ENCODE measurements at regions not wholly inside any gene's neighbourhood (a gene's known extent, or its start where the extent isn't known, plus 50 kb on each side); places are given as distances from the start of the nearest gene placed in this dataset.
A peak's percentile ranks its signal among the peaks of the same experiment; 100 is the strongest.

DNA sequence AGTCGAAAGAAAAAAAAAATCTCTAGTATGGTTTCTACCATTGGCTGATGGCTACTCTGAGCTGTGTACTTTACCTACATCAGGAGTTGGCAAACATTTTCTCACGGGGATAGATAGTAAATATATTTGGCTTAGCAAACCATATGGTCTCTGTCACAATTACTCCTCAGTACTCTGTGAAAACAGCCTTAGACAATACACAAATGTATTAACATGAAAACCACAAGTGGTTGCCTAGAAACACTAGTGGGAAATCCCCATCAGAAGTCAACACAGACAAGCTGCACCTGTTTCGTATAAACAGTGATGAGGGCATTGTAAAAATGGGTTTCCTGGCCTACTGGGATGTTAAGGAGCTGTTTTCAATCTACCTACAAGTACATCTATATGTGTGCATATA, 84.6 kb upstream of the NAV3 start:
- Histone ChIP-seq H3K27ac (ENCODE audit: low read length) (no peak overlapping the region), H3K4me3 (ENCODE audit: low read length) (no peak overlapping the region)
- no peak for DNase-seq (ENCODE audit: low read depth, low spot score)

DNA sequence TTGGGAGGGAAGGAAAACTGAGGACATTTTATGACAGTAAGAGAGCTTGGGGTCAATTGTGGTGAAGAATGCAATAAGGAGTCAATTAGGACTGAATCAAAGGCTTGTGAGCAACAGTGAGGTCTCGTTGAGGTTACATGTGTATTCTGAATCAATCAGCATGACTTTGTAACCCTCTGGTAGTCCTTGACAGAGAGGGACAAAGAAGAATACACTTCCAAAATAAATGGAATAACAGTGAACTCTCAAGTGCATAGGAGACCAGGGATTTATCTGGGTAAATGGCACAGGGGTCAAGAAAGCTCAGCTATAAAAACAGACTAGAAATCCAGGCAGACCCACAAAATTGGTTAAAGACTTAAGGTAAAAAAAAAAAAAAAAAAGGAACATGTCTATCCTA, 85.1 kb upstream of the NAV3 start:
- no peak for DNase-seq (ENCODE audit: low read depth, low spot score)
- Histone ChIP-seq H3K4me1 (ENCODE audit: control insufficient read depth, insufficient read depth, low read length) (no peaks in the 10 kb centered on the region), H3K4me3 (ENCODE audit: low read length) (no peak overlapping the region), H3K9me3 (ENCODE audit: control insufficient read depth, insufficient read depth, low read length) (no peaks in the 10 kb centered on the region), H3K27ac (ENCODE audit: low read length) (no peak overlapping the region), H3K27me3 (ENCODE audit: control insufficient read depth, insufficient read depth, low read length) (no peaks in the 10 kb centered on the region), H3K36me3 (ENCODE audit: control insufficient read depth, insufficient read depth, low read length) (no peaks in the 10 kb centered on the region)
- no CpG with 5 or more reads among the region's 1 CpG for WGBS (ENCODE audit: insufficient coverage, insufficient read length)

More for the DNA sequence above, 84.6 kb upstream of the NAV3 start:
- no peaks in the 10 kb centered on the region for H3K27me3 ChIP-seq (ENCODE audit: control insufficient read depth, insufficient read depth, low read length)
- no peaks in the 10 kb centered on the region for H3K9me3 ChIP-seq (ENCODE audit: control insufficient read depth, insufficient read depth, low read length)
- H3K36me3 ChIP-seq (ENCODE audit: control insufficient read depth, insufficient read depth, low read length), result no peaks in the 10 kb centered on the region
- no CpG with 5 or more reads among the region's 3 CpGs for WGBS (ENCODE audit: insufficient coverage, insufficient read length)
- H3K4me1 ChIP-seq (ENCODE audit: control insufficient read depth, insufficient read depth, low read length), result no peaks in the 10 kb centered on the region

DNA sequence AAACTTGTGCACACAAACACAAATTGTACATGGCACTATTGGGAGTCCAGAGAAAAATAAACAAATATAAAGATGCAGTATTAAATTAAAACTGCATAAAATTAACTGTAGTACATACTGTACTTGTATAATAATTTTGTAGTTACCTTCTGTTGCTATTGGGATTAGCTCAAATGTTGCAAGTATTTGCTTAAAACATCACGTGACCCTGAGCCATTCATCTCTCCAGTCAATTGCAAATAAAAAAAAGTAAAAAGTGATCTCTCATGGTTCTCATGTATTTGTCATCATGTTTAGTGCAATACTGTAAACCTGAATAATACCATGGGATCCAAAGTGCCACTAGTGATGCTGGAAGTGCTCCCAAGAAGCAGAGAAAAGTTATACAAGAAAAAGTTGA, 88.1 kb upstream of the NAV3 start:
- Histone ChIP-seq H3K27me3 (ENCODE audit: control insufficient read depth, insufficient read depth, low read length) (no peaks in the 10 kb centered on the region), H3K27ac (ENCODE audit: low read length) (no peak overlapping the region), H3K4me1 (ENCODE audit: control insufficient read depth, insufficient read depth, low read length) (no peaks in the 10 kb centered on the region), H3K4me3 (ENCODE audit: low read length) (no peak overlapping the region), H3K9me3 (ENCODE audit: control insufficient read depth, insufficient read depth, low read length) (no peaks in the 10 kb centered on the region), H3K36me3 (ENCODE audit: control insufficient read depth, insufficient read depth, low read length) (no peaks in the 10 kb centered on the region)
- no CpG with 5 or more reads among the region's 1 CpG for WGBS (ENCODE audit: insufficient coverage, insufficient read length)
- no peak for DNase-seq (ENCODE audit: low read depth, low spot score)

DNA sequence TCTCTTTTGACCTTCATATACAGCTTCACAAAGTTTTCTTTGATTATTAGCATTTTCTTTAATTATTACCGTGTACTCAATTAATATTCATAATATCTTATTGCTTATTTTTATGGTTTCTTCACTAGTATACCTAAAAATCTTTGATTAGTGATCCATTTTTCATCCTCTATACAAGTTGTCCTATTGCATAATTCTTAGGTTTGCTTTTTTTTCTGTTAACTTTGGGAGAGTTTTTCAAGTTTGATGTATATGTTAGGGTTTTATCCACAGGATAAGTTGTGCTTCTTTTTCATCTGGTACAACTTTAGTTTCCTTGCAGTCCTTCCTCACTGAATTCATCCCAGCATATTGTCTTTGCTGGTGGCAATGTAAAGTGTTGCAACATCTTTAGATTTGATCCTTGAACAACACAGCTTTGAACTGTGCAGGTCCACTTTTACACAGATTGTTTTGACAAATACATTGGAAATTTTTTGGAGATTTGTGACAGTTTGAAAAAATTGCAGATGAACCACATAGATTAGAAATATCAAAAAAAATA, 88.6 kb upstream of the NAV3 start:
- WGBS (ENCODE audit: insufficient coverage, insufficient read length), result no CpG with 5 or more reads among the region's 1 CpG

DNA sequence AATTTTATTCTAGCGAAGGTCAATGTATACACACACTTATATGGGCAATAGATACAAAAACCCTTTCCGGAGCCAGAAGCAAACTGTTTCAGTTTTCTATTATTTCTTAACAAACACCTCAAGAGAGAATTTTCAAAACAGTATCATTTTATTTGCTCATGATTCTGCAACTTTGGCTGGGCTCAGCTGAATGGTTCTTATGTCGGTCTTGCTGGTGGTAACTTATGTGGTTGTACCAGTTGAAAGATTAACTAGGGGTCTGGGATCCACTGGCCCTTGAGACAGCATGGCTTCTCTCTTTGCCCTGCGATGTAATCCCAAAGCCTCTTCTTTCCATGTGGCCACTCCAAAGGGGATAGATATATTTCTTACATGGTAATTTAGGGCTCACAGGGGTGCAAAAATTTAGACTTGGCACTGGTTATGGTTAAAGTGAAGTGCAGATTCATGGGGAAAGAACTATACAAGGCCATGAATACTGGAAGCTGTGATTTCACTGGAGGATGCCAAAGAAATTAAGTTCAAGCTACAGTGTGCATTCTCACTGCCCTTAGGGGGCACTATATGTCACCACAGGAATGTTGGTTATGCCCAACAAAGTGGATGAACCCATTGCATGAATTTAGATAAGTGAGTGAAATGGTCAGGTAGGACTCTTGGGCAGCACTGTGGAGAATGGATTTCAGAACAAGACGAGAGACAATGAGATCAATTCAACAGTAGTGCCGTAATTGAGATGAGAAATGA, 94.3 kb upstream of the NAV3 start:
- no peaks in the 10 kb centered on the region for H3K4me1 ChIP-seq (ENCODE audit: control insufficient read depth, insufficient read depth, low read length)
- no CpG with 5 or more reads among the region's 6 CpGs for WGBS (ENCODE audit: insufficient coverage, insufficient read length)
- no peaks in the 10 kb centered on the region for H3K36me3 ChIP-seq (ENCODE audit: control insufficient read depth, insufficient read depth, low read length)
- no peak for DNase-seq (ENCODE audit: low read depth, low spot score)
- H3K9me3 ChIP-seq (ENCODE audit: control insufficient read depth, insufficient read depth, low read length), result no peaks in the 10 kb centered on the region
- H3K27me3 ChIP-seq (ENCODE audit: control insufficient read depth, insufficient read depth, low read length), result no peaks in the 10 kb centered on the region
- no peak overlapping the region for H3K27ac ChIP-seq (ENCODE audit: low read length)
- no peak overlapping the region for H3K4me3 ChIP-seq (ENCODE audit: low read length)

More for the DNA sequence above, 88.6 kb upstream of the NAV3 start:
- Histone ChIP-seq H3K36me3 (ENCODE audit: control insufficient read depth, insufficient read depth, low read length) (no peaks in the 10 kb centered on the region), H3K9me3 (ENCODE audit: control insufficient read depth, insufficient read depth, low read length) (no peaks in the 10 kb centered on the region), H3K27ac (ENCODE audit: low read length) (no peak overlapping the region), H3K4me3 (ENCODE audit: low read length) (no peak overlapping the region), H3K27me3 (ENCODE audit: control insufficient read depth, insufficient read depth, low read length) (no peaks in the 10 kb centered on the region), H3K4me1 (ENCODE audit: control insufficient read depth, insufficient read depth, low read length) (no peaks in the 10 kb centered on the region)
- no peak for DNase-seq (ENCODE audit: low read depth, low spot score)

DNA sequence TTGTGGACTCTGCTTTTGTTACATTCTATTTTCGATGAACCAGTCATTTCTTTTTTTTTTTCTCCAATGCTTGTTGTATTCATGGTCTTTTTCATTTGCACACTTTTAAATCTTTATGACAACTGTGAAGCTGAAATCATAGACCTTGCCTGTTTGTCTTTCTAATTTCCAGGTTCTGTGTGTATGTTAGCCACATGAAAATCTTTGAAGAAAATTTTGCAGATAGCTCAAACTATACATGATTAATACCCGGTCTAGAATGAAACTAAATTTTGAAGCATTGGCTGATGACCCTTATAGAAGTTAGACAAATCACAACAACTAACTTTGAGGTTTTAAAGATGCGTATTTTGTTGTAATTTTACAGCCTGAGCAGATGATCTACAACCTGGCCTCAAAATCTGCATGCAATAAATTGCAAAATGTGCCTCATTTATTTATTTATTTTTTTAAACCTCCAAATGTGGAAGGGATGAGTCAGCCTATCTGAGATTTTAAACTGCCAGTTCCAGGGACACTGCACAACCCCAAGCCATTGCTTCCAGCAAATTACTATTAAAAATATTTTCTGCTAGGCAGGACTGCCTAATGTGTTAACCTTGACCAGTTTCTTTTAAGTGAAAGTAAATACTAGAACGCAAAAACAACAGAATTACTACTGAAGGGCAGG, 96.3 kb upstream of the NAV3 start:
- H3K27me3 ChIP-seq (ENCODE audit: control insufficient read depth, insufficient read depth, low read length), result no peaks in the 10 kb centered on the region
- no peaks in the 10 kb centered on the region for H3K9me3 ChIP-seq (ENCODE audit: control insufficient read depth, insufficient read depth, low read length)
- no peaks in the 10 kb centered on the region for H3K4me1 ChIP-seq (ENCODE audit: control insufficient read depth, insufficient read depth, low read length)
- H3K36me3 ChIP-seq (ENCODE audit: control insufficient read depth, insufficient read depth, low read length), result no peaks in the 10 kb centered on the region
- no peak overlapping the region for H3K27ac ChIP-seq (ENCODE audit: low read length)
- no peak for DNase-seq (ENCODE audit: low read depth, low spot score)
- no CpG with 5 or more reads among the region's 4 CpGs for WGBS (ENCODE audit: insufficient coverage, insufficient read length)
- H3K4me3 ChIP-seq (ENCODE audit: low read length), result no peak overlapping the region

DNA sequence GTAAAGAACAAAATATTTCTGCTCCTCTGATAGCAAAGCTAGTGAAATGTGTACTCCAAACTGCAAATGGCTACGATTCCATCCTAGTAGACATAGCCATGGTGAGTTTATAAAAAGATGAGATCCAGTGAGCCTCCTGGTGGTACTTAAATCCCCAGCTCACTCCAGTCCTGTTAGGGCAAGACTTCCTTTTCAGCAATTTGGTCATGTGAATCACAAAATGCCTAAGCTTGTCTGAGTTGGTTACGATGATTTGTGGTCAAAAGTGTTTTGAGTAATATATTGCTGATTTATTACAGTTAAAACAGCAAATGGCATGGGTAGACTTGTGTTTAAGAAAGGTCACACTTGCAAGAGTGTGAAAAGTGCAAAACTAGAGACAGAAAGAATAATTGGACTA, 102.7 kb upstream of the NAV3 start:
- H3K9me3 ChIP-seq (ENCODE audit: control insufficient read depth, insufficient read depth, low read length), result no peaks in the 10 kb centered on the region
- DNase-seq (ENCODE audit: low read depth, low spot score), result no peak
- no peaks in the 10 kb centered on the region for H3K4me1 ChIP-seq (ENCODE audit: control insufficient read depth, insufficient read depth, low read length)
- no peak overlapping the region for H3K4me3 ChIP-seq (ENCODE audit: low read length)
- WGBS (ENCODE audit: insufficient coverage, insufficient read length), result no CpG with 5 or more reads among the region's 2 CpGs
- H3K27me3 ChIP-seq (ENCODE audit: control insufficient read depth, insufficient read depth, low read length), result no peaks in the 10 kb centered on the region
- H3K36me3 ChIP-seq (ENCODE audit: control insufficient read depth, insufficient read depth, low read length), result no peaks in the 10 kb centered on the region
- no peak overlapping the region for H3K27ac ChIP-seq (ENCODE audit: low read length)

DNA sequence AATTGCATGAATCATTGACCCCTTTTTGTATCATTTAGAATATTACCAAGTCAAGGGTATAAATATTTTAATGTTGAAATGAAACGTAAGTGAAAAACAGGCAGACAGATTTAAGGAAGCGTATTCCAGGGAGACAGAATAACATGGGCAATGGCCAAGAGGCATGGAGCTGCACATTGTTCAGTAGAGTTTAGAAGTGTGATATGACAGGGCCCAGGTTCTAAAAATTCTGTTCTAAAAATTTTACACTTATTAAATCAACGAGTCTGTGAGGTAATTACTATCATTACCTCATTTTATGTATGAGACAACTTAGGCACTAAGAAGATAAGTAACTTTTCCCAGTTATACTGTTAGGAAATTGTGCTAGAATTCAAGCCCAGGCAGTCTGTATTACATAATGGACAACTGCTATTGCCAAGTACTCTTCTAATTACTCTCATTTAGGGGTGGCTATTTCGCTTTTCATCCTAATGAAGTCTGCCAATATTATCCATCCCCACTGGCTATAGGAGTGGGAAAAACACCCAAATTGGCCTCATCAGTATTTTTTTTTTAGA, 103.2 kb upstream of the NAV3 start:
- DNase-seq (ENCODE audit: low read depth, low spot score), result no peak
- Histone ChIP-seq H3K36me3 (ENCODE audit: control insufficient read depth, insufficient read depth, low read length) (no peaks in the 10 kb centered on the region), H3K27ac (ENCODE audit: low read length) (no peak overlapping the region), H3K27me3 (ENCODE audit: control insufficient read depth, insufficient read depth, low read length) (no peaks in the 10 kb centered on the region), H3K4me1 (ENCODE audit: control insufficient read depth, insufficient read depth, low read length) (no peaks in the 10 kb centered on the region), H3K4me3 (ENCODE audit: low read length) (no peak overlapping the region), H3K9me3 (ENCODE audit: control insufficient read depth, insufficient read depth, low read length) (no peaks in the 10 kb centered on the region)
- WGBS (ENCODE audit: insufficient coverage, insufficient read length), result no CpG with 5 or more reads among the region's 4 CpGs

DNA sequence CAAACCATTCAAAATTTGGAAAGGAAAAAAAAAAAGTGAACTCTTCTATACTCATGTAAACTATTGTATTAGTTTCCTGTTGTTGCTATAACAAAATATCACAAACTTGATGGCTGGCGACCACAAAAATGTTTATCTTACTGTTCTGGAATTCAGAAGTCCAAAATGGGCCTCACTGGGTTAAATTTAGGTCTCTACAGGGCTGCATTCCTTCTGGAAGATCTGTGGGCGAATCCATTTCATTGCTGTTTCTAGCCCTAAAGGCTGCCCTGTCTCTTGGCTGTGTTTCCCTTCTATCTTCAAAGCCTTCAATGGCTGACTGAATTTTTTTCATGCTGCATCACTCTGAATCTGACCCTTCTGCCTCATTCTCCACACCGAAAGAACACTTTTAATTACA, 105.1 kb upstream of the NAV3 start:
- no peak overlapping the region for H3K27ac ChIP-seq (ENCODE audit: low read length)
- WGBS (ENCODE audit: insufficient coverage, insufficient read length), result no CpG with 5 or more reads among the region's 3 CpGs

DNA sequence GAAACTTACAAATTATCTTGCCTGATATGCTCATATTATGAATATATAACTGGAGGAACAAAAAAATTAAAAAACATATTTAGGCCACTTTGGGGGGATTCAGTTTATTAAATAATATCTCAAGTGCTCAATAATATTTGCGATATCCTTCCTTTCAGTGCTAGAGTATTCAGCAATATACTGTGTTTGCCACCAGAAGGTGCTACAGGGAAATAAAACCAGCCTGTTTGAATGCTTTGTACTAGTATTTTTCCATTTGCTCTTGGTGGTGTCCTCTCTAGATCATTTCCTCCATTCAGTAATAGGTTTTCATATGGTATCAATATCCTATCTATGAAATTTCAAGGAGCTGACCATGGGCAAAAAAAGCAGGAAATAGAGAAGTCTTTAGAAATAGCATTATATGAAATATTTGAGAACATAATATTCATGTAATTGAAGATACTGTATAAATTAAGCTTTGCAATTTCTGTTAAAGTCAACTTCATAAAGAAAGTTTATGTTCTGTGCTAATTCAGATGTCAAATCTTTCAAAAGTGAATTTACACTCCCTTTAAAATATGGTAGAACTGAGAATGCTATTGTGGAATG, 106.2 kb upstream of the NAV3 start:
- Histone ChIP-seq H3K27ac (ENCODE audit: low read length) (no peak overlapping the region), H3K9me3 (ENCODE audit: control insufficient read depth, insufficient read depth, low read length) (no peaks in the 10 kb centered on the region), H3K4me3 (ENCODE audit: low read length) (no peak overlapping the region), H3K4me1 (ENCODE audit: control insufficient read depth, insufficient read depth, low read length) (no peaks in the 10 kb centered on the region), H3K36me3 (ENCODE audit: control insufficient read depth, insufficient read depth, low read length) (no peaks in the 10 kb centered on the region), H3K27me3 (ENCODE audit: control insufficient read depth, insufficient read depth, low read length) (no peaks in the 10 kb centered on the region)
- DNase-seq (ENCODE audit: low read depth, low spot score), result peak; percentile 7
- WGBS (ENCODE audit: insufficient coverage, insufficient read length), result no CpG with 5 or more reads among the region's 1 CpG

More for the DNA sequence above, 105.1 kb upstream of the NAV3 start:
- no peaks in the 10 kb centered on the region for H3K36me3 ChIP-seq (ENCODE audit: control insufficient read depth, insufficient read depth, low read length)
- no peak for DNase-seq (ENCODE audit: low read depth, low spot score)
- H3K9me3 ChIP-seq (ENCODE audit: control insufficient read depth, insufficient read depth, low read length), result no peaks in the 10 kb centered on the region
- no peak overlapping the region for H3K4me3 ChIP-seq (ENCODE audit: low read length)
- H3K4me1 ChIP-seq (ENCODE audit: control insufficient read depth, insufficient read depth, low read length), result no peaks in the 10 kb centered on the region
- no peaks in the 10 kb centered on the region for H3K27me3 ChIP-seq (ENCODE audit: control insufficient read depth, insufficient read depth, low read length)
